GM18520 (cell line): ENCODE measurements at regions not wholly inside any gene's neighbourhood (a gene's known extent, or its start where the extent isn't known, plus 50 kb on each side); places are given as distances from the start of the nearest gene placed in this dataset.
A peak's percentile ranks its signal among the peaks of the same experiment; 100 is the strongest.
"Not testable (repeated sequence)": the region's sequence is repeated elsewhere in the genome, so short reads cannot be mapped to it uniquely, and the experiment has no call there.

ENCODE experiments used
- ATAC-seq: cut with Tn5 transposase; IDR thresholded peaks from one replicate; pipeline ENCODE4 v1.9.1; 2021; ENCODE audit not compliant: unreplicated experiment

- ATAC-seq: no peak
Observed at GRCh38 chr7:89770161-89770560, 384.1 kb upstream of the STEAP1 start.

DNA sequence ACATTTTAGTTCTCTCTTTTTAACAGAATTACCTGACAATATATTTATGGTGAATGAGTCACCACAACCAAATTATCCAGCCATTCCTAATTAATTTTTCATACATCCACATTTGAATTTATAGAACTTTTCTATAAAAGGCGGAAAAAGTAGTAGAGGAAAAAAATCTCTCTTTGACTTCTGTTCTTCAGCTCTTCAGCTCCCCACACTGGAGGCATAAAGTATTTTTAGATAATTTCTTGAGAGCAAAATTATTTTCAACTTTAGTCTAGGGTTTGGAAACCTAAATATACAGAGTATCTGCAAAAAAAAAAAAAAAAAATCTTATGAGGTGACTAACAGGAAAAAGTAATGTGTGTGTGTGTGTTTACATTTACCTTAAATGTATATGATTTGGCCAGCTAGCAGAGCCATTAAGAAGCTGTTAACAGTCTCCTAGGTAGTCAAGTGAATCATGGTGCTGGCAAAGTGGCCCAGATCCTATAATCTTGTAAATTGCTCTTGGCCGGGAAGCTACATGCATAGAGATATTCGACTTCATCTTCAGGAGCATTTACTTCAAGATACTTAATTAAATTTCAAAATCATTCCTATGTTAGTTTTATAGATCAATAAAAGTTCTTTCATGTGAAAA, 383.1 kb upstream of the STEAP1 start:
- ATAC-seq: no peak

DNA sequence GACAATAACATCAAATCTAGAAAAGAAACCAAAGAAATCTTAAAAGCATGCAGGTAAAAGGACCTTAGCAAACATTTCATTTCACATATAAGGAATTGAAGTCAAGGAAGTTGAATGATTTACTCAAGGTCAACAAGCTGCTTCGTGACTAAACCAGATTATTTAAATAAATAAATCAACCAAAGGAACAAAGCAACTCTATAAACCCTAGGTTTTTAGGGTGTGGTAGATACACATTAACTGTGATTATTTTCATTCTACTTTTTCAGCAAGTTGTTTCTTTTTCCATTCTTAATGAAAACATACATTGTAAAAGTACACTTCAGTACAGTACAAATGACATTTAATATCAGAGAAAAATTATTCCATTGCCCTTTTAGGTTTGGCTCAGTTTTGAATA, 382.0 kb upstream of the STEAP1 start:
- no peak for ATAC-seq

GRCh38 chr7:89773611-89774010, 380.7 kb upstream of the STEAP1 start:
- ATAC-seq: no peak

DNA sequence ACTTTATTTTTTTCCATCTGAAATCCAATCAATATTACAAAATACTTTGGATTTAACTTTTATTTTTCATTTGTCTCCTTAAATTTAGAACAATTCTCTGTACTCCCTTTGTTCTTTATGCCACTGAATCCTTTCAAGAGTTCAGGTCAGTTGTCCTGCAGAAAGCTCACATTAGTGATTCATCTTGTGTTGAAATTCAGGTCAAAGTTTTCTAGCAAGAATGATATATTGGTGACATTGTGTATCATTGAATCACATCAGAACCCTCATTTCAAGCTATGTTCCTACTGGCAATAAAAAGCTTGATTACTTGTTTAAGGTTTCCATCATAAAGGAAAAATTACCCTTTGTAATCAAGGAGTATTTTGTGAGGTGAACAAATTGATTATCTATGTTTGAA, 378.8 kb upstream of the STEAP1 start:
- no peak for ATAC-seq

GRCh38 chr7:89776980-89777379, 377.3 kb upstream of the STEAP1 start:
- no peak for ATAC-seq

GRCh38 chr7:89777499-89777898, 376.8 kb upstream of the STEAP1 start:
- ATAC-seq: no peak

GRCh38 chr7:89780291-89780690, 374.0 kb upstream of the STEAP1 start:
- ATAC-seq: no peak

DNA sequence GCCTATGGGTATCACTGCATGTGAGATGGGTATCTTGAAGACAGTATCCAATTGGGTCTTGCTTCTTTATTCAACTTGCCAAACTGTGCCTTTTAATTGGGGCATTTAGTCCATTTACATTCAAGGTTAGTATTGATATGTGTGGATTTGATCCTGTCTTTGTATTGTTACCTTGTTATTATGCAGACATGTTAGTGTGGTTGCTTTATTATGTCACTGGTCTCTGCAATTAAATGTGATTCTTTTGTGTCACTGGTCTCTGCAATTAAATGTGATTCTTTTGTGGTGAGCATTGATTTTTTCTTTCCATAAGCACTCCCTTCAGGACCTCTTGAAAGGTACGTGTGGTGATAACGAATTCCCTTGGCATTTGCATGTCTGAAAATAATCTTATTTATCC, 357.8 kb upstream of the STEAP1 start:
- no peak for ATAC-seq

DNA sequence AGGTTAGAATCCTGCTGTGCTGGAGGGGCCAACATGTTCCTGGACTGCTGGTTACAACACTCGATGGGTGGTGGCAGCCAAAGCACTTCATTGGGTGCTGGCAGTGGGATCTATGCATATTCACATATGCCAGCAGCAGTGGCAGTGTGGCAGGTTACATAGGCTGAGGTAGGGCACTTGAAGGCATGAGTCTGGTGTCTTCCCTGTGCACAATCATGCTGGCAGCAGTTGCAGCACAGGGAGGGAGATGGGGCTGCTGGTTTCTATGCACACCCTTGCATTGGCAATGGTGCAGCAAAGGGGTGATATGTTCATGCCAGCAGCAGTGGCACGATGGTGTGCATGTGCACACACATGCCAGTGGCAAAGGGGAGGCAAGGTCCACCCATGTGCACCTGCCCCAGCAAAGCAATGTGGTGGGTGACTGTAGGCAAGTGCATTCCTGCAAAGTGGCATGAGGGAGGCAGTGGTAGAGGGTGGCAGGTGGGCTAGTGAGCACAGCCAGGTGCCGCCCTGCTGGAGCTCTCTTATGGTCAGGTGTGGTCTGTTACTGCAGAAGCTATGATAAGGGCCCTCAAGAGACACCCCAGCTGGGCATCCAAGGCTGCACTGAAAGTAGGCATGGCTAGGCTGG, 356.2 kb upstream of the STEAP1 start:
- no peak for ATAC-seq

GRCh38 chr7:89798599-89798996, 355.7 kb upstream of the STEAP1 start:
- no peak for ATAC-seq

DNA sequence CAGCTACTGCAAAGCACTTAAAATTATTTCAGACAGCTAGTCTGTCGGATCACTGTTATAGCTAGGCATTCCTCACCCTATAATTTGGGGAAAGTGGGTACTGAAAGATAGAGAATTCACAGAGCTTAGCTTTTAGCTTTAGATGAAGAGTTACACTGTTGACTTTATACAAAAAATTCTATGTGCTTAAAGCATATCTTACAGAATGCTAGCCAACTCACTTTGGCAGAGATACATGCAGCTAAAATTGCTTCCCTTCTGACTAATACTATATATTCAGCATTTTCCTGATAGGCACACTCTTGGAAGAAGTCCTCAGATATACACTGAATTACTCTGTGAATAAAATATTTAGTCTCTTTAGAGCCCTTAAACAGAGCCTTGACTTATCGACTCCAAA, 353.5 kb upstream of the STEAP1 start:
- ATAC-seq: no peak

- no peak for ATAC-seq
Observed at GRCh38 chr7:89809291-89809690, 345.0 kb upstream of the STEAP1 start.

DNA sequence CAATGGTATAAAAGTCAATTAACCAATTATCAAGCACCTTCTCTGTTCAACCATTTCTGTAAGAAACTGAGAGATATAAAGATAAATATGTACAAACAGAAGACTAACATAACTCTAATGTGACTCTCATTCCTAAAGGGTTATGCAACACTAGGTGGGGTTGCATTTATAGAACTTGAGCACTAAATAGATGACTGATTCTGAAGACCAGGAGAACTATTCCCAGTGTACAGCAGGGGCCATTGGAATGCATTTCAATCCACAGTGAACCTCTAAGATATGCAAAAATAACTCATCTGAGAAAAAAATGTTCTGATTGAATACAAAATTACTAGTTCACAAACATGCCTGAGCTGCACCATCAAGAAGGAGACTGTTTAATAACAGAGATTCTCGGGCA, 341.2 kb upstream of the STEAP1 start:
- no peak for ATAC-seq

DNA sequence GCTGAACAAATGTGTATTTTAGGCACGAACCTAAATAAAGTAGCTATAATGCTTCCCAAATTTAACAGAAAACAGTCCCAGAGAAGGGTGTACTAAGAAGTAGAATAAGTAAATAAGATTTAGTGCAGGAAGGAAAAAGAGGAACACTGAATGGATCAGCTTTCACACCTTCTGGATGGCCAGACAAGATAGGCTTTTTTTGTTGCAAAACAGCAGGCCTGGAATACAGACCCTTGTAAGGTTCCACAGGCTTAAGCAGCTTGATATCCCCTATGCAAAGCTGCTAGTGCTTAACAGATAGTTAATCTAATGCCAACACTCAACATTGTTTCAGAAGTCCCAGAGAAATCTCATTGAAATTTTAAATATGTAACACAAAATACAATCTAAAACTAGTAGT, 328.1 kb upstream of the STEAP1 start:
- no peak for ATAC-seq

DNA sequence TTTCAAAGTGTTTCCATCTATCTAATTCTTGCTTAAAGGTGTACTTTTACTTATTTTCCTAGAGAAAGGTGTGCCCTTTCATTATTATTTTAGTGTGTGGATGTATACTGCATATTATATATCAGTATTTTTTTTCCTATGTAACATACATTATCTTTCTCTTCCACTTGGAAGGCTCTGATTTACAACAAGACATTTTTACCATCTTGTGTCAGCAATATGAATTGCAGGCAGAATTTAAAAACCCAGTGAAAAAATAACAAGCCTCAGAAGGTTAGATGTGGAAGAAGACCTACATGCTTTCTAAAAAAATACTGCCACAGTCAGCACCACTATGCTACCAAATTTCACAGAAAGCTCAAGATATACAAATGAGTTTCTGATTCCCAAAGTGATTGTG, 327.7 kb upstream of the STEAP1 start:
- ATAC-seq: no peak

- ATAC-seq: no peak
Observed at GRCh38 chr7:89837515-89837914, 316.8 kb upstream of the STEAP1 start.

GRCh38 chr7:89839329-89839728, 314.9 kb upstream of the STEAP1 start:
- peak; percentile 75 for ATAC-seq

GRCh38 chr7:89845952-89846351, 308.3 kb upstream of the STEAP1 start:
- ATAC-seq: no peak

- no peak for ATAC-seq
Observed at GRCh38 chr7:89849052-89849451, 305.2 kb upstream of the STEAP1 start.

- ATAC-seq: not testable (repeated sequence)
Observed at GRCh38 chr7:89857053-89857452, 297.2 kb upstream of the STEAP1 start.

DNA sequence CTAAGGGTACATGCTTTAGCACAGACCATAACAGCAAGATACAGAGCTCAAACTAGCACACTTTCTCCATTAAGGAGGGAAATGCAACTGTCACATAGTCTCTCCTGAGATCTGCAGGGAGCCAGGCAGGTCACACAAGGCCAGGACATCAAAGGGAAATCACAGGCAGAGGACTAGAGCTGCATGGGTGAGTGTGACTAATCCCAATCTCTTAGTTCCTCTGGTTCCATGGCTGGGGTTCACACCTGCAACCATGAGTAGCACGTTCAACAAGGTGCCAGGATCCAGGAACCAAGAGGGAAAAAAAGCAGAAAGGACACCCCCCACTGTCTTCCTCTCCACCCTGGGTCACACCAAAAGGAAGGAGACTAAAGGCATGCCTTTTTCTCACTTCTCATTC, 296.5 kb upstream of the STEAP1 start:
- ATAC-seq: no peak

- no peak for ATAC-seq
Observed at GRCh38 chr7:89887489-89887888, 266.8 kb upstream of the STEAP1 start.
